B cell (primary cell): ENCODE measurements at regions not wholly inside any gene's neighbourhood (a gene's known extent, or its start where the extent isn't known, plus 50 kb on each side); places are given as distances from the start of the nearest gene placed in this dataset.

Experiments used
- CTCF ChIP-seq: fragments of 200-600 bp; IDR thresholded peaks from one replicate; pipeline ENCODE4 v1.8.0; 2022; ENCODE audit warnings: antibody characterized with exemption, mild to moderate bottlenecking
- EZH2 ChIP-seq: IDR thresholded peaks from 2 replicates; pipeline ENCODE4 v1.6.1; 2012; ENCODE audit warnings: borderline replicate concordance, low read depth, mild to moderate bottlenecking, moderate library complexity, low read length; ENCODE audit not compliant: insufficient read depth, poor library complexity, severe bottlenecking

GRCh38 chr9:14421291-14421690 lies 107.3 kb upstream of the NFIB start:
- TF ChIP-seq CTCF (no peak), EZH2 (no peak)
